ENCODE measurements at regions not wholly inside any gene's neighbourhood (a gene's known extent, or its start where the extent isn't known, plus 50 kb on each side); places are given as distances from the start of the nearest gene placed in this dataset.

DNA sequence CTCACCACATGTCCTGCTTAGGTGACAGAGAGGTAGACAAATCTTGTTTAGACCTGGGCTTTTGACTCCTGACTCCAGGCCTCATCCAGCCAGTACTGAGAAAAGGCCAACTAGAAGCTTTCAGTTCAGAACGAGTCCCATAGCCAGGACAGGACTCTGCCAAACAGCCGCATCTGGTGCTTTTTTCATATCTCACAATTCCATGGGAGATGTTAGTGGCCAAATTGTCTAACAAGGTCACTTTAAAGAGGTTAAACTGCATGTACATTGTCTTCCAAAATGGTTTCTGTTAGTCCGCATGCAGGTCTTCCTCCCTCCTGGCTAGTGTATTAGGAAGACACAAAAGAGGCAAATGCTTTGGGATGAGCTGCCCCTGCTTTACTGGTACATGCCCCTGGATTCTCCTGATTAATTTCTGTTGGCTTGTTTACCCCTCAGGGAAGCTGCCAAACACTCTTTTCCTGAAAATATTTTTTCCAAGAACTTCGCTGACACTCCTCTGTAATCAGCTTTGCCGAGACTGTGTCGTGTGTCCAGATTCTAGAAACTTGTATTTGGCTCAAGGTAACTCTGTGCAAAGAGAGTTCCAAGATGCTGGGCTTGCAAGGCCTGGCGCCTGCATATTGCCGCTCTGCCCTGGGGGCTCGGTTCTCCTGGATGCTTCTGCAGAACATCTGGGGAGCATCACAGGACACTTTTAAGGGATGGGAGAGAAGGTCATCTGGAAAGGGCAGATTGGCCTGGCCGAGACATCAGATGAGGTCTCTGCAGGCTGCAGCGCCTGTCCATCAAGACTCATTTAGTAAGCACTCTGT, 209.2 kb upstream of the APCDD1 start:
- Mint-ChIP-seq H3K27ac (no peak overlapping the region), H3K36me3 (ENCODE audit: low read depth) (no peaks in the 10 kb centered on the region), H3K27me3 (ENCODE audit: insufficient read depth) (peaks cover 29% of the 10 kb centered on the region), H3K9me3 (no peaks in the 10 kb centered on the region), H3K4me1 (ENCODE audit: low read depth) (peaks cover 6% of the 10 kb centered on the region; the same call in 1 of the 2 replicates), H3K4me3 (no peak overlapping the region)
- DNase-seq, result no peak
- TF ChIP-seq, protein P1, sequence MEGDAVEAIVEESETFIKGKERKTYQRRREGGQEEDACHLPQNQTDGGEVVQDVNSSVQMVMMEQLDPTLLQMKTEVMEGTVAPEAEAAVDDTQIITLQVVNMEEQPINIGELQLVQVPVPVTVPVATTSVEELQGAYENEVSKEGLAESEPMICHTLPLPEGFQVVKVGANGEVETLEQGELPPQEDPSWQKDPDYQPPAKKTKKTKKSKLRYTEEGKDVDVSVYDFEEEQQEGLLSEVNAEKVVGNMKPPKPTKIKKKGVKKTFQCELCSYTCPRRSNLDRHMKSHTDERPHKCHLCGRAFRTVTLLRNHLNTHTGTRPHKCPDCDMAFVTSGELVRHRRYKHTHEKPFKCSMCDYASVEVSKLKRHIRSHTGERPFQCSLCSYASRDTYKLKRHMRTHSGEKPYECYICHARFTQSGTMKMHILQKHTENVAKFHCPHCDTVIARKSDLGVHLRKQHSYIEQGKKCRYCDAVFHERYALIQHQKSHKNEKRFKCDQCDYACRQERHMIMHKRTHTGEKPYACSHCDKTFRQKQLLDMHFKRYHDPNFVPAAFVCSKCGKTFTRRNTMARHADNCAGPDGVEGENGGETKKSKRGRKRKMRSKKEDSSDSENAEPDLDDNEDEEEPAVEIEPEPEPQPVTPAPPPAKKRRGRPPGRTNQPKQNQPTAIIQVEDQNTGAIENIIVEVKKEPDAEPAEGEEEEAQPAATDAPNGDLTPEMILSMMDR (IDR thresholded peaks at IDR 0.05), result no peak

DNA sequence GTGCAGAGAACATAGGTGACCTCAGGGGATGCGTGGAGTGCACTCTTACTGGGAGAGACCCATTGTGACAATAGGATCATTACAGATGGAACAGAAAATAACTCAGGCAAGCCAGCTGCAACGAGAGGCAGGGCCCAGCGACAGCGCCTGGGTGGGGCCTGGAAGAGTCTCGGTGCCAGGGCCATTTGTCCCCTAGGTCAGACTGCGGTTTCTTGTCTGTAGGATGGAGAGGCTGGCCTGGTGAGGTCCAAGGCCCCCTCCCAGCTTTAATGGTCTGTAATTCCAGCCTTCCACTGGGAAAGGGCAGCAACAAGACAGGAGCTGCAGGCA, 208.6 kb upstream of the APCDD1 start:
- no peak for DNase-seq
- TF ChIP-seq, protein P1 (IDR thresholded peaks at IDR 0.05), result no peak
- H3K27me3 Mint-ChIP-seq (ENCODE audit: insufficient read depth), result peaks cover 27% of the 10 kb centered on the region
- no peak overlapping the region for H3K27ac Mint-ChIP-seq
- no peaks in the 10 kb centered on the region for H3K36me3 Mint-ChIP-seq (ENCODE audit: low read depth)
- no peaks in the 10 kb centered on the region; the same call in 1 of the 2 replicates for H3K4me1 Mint-ChIP-seq (ENCODE audit: low read depth)
- no peak overlapping the region for H3K4me3 Mint-ChIP-seq
- no peaks in the 10 kb centered on the region for H3K9me3 Mint-ChIP-seq

DNA sequence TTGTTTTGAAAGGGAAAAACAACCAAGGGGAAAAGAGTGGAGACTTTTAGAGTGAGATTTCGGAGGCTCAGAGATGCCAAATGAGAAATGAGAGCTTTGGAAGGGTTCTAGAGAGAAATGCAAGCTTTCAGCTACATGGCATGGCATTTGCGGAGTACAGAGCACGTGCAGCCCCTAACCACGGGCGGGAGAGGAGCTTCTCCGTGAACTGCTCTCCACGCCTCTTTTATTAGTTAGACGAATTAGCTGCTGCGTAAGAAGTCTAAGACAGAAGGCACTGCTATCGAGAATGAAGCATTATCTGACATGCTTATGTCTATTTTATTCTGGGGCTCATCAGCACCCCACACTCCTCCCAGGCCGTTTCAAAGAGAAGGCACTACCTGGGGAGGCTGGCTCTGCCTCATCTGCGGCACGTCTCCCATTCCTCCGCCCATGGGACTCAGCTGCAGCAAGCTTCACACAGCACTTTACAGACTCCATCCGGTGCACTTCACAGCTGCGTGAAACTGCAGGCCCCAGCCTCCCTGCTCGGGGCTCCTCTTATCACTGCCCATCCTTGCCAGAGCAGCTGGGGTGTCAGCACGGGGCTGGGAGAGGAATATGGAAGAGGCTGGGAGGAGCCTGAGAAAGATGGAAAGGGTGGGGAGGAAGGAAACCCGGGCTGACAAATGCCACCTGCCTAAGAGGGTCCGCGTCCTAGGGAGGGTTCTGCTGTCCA, 207.3 kb upstream of the APCDD1 start:
- H3K4me3 Mint-ChIP-seq, result no peak overlapping the region
- H3K36me3 Mint-ChIP-seq (ENCODE audit: low read depth), result no peaks in the 10 kb centered on the region
- TF ChIP-seq, protein P1 (IDR thresholded peaks at IDR 0.05), result no peak
- peaks cover 27% of the 10 kb centered on the region for H3K27me3 Mint-ChIP-seq (ENCODE audit: insufficient read depth)
- H3K4me1 Mint-ChIP-seq (ENCODE audit: low read depth), result no peaks in the 10 kb centered on the region
- DNase-seq, result no peak
- H3K9me3 Mint-ChIP-seq, result no peaks in the 10 kb centered on the region
- no peak overlapping the region for H3K27ac Mint-ChIP-seq

DNA sequence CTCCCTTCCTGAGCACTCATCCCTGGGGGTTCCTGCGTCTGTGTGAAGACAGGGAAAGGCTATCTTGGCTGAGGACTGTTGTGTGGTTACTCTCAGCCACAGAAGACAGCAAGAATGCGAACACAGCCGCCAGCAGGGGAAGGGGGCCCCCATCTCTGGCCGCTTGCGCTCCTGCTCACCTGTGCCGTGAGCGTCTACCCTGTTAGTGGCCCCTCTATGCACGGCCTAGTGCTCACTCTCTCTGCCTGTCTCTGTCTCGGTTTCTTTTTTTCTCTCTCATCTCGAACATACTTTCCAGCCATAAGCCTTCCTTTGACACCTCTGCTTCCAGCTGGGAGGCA, 206.7 kb upstream of the APCDD1 start:
- no peaks in the 10 kb centered on the region for H3K4me1 Mint-ChIP-seq (ENCODE audit: low read depth)
- H3K27ac Mint-ChIP-seq, result no peak overlapping the region
- peaks cover 25% of the 10 kb centered on the region for H3K27me3 Mint-ChIP-seq (ENCODE audit: insufficient read depth)

DNA sequence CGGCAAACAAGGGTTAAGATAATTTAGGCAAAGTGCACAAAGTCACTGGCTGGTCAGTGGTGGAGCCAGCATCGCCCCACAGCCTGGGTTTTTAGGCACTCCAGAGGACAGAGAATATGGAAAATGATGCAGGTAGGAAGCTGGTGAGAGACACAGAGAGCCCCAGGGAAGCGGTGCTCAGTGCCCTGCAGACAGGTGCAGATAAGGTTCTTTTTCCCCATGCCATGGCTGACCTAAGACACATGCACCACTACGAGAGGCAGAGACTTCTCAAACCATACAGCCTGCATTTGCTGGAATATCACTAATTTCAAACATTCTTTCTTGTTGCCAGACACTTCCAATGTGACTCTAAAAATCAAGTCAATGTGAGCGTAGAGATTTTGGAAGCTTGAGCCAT, 205.7 kb upstream of the APCDD1 start:
- no peak for DNase-seq
- Mint-ChIP-seq H3K4me3 (no peak overlapping the region), H3K27me3 (ENCODE audit: insufficient read depth) (peaks cover 20% of the 10 kb centered on the region), H3K36me3 (ENCODE audit: low read depth) (no peaks in the 10 kb centered on the region), H3K9me3 (no peaks in the 10 kb centered on the region), H3K4me1 (ENCODE audit: low read depth) (no peaks in the 10 kb centered on the region), H3K27ac (no peak overlapping the region)
- TF ChIP-seq, protein P1 (IDR thresholded peaks at IDR 0.05), result no peak

More for the DNA sequence above, 206.7 kb upstream of the APCDD1 start:
- H3K9me3 Mint-ChIP-seq, result no peaks in the 10 kb centered on the region
- no peak for DNase-seq
- no peak overlapping the region for H3K4me3 Mint-ChIP-seq
- TF ChIP-seq, protein P1 (IDR thresholded peaks at IDR 0.05), result no peak
- H3K36me3 Mint-ChIP-seq (ENCODE audit: low read depth), result no peaks in the 10 kb centered on the region
